ENCODE measurements at regions not wholly inside any gene's neighbourhood (a gene's known extent, or its start where the extent isn't known, plus 50 kb on each side); places are given as distances from the start of the nearest gene placed in this dataset. TPM values are rescaled to one million over a fixed set of nuclear protein-coding genes. Genes with fewer than 3 reads are reported as not detected.

- no peak overlapping the region for H3K27ac ChIP-seq (ENCODE audit: low read length, poor library complexity, severe bottlenecking)
- WGBS: 84% methylated on average over 15 of the region's 15 CpGs
Observed at GRCh38 chr18:78929516-78929915, 50.1 kb upstream of the SALL3 start.

More at GRCh38 chr18:78929516-78929915, 50.1 kb upstream of the SALL3 start:
- no peak overlapping the region for H2BK120ac ChIP-seq (ENCODE audit: low read depth, low read length)
- no peak overlapping the region for H3K4me3 ChIP-seq (ENCODE audit: insufficient read depth in 1 of 2, low read depth in 1 of 2, low read length in 2 of 2)
- peaks cover 4% of the 10 kb centered on the region for H3K9me3 ChIP-seq (ENCODE audit: control insufficient read depth, low read length)
- H3K23ac ChIP-seq (ENCODE audit: low read length in 2 of 2): no peak overlapping the region
- no peaks in the 10 kb centered on the region for H3K79me1 ChIP-seq (replicated peaks; ENCODE audit: low read length, poor library complexity, severe bottlenecking)
- no peak overlapping the region for H4K91ac ChIP-seq (ENCODE audit: low read length)
- no peak overlapping the region for H3K4ac ChIP-seq (ENCODE audit: low read depth in 1 of 2, low read length in 2 of 2)
- no peak overlapping the region for H2AFZ ChIP-seq (ENCODE audit: low read depth, low read length)
- no peak overlapping the region for H2BK15ac ChIP-seq (ENCODE audit: low read depth, poor library complexity, severe bottlenecking)
- H2AK5ac ChIP-seq (ENCODE audit: low read length, severe bottlenecking): no peak overlapping the region
- no peak overlapping the region for H4K8ac ChIP-seq (ENCODE audit: low read length)
- no peak overlapping the region for H2BK12ac ChIP-seq (ENCODE audit: low read length in 2 of 2)
- H2BK5ac ChIP-seq (ENCODE audit: low read depth, low read length, poor library complexity, severe bottlenecking): no peak overlapping the region
- no peak overlapping the region for H3K14ac ChIP-seq (ENCODE audit: low read length in 2 of 2)
- no peak for DNase-seq
- no peak overlapping the region for H3K9ac ChIP-seq (ENCODE audit: low read length)
- no peaks in the 10 kb centered on the region for H3K4me1 ChIP-seq (ENCODE audit: control insufficient read depth, insufficient read depth, low read depth, low read length)
- H3K4me2 ChIP-seq (ENCODE audit: low read length, poor library complexity, severe bottlenecking): no peak overlapping the region
- H3K36me3 ChIP-seq (ENCODE audit: control insufficient read depth in 1 of 2, insufficient read depth in 2 of 2, low read depth in 1 of 2, low read length in 2 of 2): no peaks in the 10 kb centered on the region
- H3K18ac ChIP-seq (ENCODE audit: low read depth in 1 of 2, low read length in 2 of 2): no peak overlapping the region
- H3K27me3 ChIP-seq (ENCODE audit: control insufficient read depth in 1 of 2, insufficient read depth in 1 of 2, low read length in 2 of 2): no peaks in the 10 kb centered on the region

Small RNA genes in the stretch of these regions (small RNA-seq; reads per million reads assigned to genes)
- gene RF00019 (ENCODE audit: low read depth) (not detected), gene RF00402 (ENCODE audit: low read depth) (not detected), gene RNA5SP461 (ENCODE audit: low read depth) (not detected), gene RNU6-655P (ENCODE audit: low read depth) (not detected)

All from mesenchymal stem cell (in vitro differentiated cells and primary cell).